Nephron progenitor cell (in vitro differentiated cells): ENCODE measurements at regions not wholly inside any gene's neighbourhood (a gene's known extent, or its start where the extent isn't known, plus 50 kb on each side); places are given as distances from the start of the nearest gene placed in this dataset.

Experiments
- DNase-seq: peaks from one replicate; pipeline ENCODE4 v3.0.0; 2021
- H3K27ac Mint-ChIP-seq: 2 replicates; pipeline ENCODE4 v1.8.0; 2021; ENCODE audit warnings: mild to moderate bottlenecking, moderate library complexity, mixed read lengths
- H3K27me3 Mint-ChIP-seq: 2 replicates; pipeline ENCODE4 v1.8.0; 2021; ENCODE audit warnings: mild to moderate bottlenecking, low read depth, mixed read lengths; ENCODE audit not compliant: poor library complexity
- H3K36me3 Mint-ChIP-seq: 2 replicates; pipeline ENCODE4 v1.8.0; 2021; ENCODE audit warnings: low read depth, mixed read lengths
- H3K4me1 Mint-ChIP-seq: 2 replicates; pipeline ENCODE4 v1.8.0; 2021; ENCODE audit warnings: mixed read lengths
- H3K4me3 Mint-ChIP-seq: 2 replicates; pipeline ENCODE4 v1.8.0; 2021; ENCODE audit warnings: mild to moderate bottlenecking, moderate library complexity, mixed read lengths
- H3K9me3 Mint-ChIP-seq: 2 replicates; pipeline ENCODE4 v1.8.0; 2021; ENCODE audit warnings: mild to moderate bottlenecking, moderate library complexity, mixed read lengths
- TF ChIP-seq, protein P1 (sequence below): fragments of 200-600 bp; sonication (generic); IDR thresholded peaks from 2 replicates; pipeline ENCODE4 v1.5.0; 2021; ENCODE audit warnings: antibody characterized with exemption

GRCh38 chr1:208837242-208837641 lies 593.1 kb upstream of the PLXNA2 start:
- Mint-ChIP-seq H3K36me3 (no peaks in the 10 kb centered on the region), H3K4me1 (peaks cover 83% of the 10 kb centered on the region), H3K9me3 (peaks cover 3% of the 10 kb centered on the region), H3K4me3 (no peak overlapping the region), H3K27ac (no peak overlapping the region), H3K27me3 (peaks cover 12% of the 10 kb centered on the region)
- DNase-seq, result no peak
- TF ChIP-seq, protein P1, sequence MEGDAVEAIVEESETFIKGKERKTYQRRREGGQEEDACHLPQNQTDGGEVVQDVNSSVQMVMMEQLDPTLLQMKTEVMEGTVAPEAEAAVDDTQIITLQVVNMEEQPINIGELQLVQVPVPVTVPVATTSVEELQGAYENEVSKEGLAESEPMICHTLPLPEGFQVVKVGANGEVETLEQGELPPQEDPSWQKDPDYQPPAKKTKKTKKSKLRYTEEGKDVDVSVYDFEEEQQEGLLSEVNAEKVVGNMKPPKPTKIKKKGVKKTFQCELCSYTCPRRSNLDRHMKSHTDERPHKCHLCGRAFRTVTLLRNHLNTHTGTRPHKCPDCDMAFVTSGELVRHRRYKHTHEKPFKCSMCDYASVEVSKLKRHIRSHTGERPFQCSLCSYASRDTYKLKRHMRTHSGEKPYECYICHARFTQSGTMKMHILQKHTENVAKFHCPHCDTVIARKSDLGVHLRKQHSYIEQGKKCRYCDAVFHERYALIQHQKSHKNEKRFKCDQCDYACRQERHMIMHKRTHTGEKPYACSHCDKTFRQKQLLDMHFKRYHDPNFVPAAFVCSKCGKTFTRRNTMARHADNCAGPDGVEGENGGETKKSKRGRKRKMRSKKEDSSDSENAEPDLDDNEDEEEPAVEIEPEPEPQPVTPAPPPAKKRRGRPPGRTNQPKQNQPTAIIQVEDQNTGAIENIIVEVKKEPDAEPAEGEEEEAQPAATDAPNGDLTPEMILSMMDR, result no peak

GRCh38 chr1:208841436-208841835 lies 597.3 kb upstream of the PLXNA2 start:
- H3K4me1 Mint-ChIP-seq, result peaks cover 46% of the 10 kb centered on the region
- DNase-seq, result no peak
- no peaks in the 10 kb centered on the region for H3K36me3 Mint-ChIP-seq
- H3K27ac Mint-ChIP-seq, result no peak overlapping the region
- no peak overlapping the region for H3K4me3 Mint-ChIP-seq
- TF ChIP-seq, protein P1, result no peak
- peaks cover 3% of the 10 kb centered on the region for H3K9me3 Mint-ChIP-seq
- peaks cover 10% of the 10 kb centered on the region for H3K27me3 Mint-ChIP-seq

DNA sequence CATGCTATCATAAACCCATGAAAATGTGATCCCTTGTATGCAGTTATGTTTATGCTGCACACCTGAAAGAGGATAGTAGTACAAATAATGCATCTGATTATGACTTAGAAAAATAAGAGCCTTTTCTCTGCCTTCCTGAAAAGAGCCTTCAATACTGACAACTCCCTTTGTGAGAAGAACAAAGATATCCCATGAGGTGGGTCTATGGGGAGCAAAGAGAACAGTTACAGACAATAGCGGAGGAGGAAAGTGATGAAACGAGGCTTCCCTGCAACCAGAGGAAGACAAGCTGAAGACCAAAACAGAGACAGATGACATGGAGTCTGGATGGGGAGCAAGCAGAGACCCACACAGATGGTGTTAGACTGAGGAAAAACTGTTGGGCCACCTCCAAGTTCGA lies 598.3 kb upstream of the PLXNA2 start:
- peaks cover 7% of the 10 kb centered on the region for H3K27me3 Mint-ChIP-seq
- H3K4me1 Mint-ChIP-seq, result peaks cover 36% of the 10 kb centered on the region
- TF ChIP-seq, protein P1, result no peak
- no peak overlapping the region for H3K27ac Mint-ChIP-seq
- H3K36me3 Mint-ChIP-seq, result no peaks in the 10 kb centered on the region
- DNase-seq, result no peak
- no peaks in the 10 kb centered on the region for H3K9me3 Mint-ChIP-seq
- no peak overlapping the region for H3K4me3 Mint-ChIP-seq

GRCh38 chr1:208844158-208844557 lies 600.0 kb upstream of the PLXNA2 start:
- no peak overlapping the region for H3K4me3 Mint-ChIP-seq
- TF ChIP-seq, protein P1, result no peak
- DNase-seq, result no peak
- H3K4me1 Mint-ChIP-seq, result peaks cover 30% of the 10 kb centered on the region
- H3K27ac Mint-ChIP-seq, result no peak overlapping the region
- no peaks in the 10 kb centered on the region for H3K9me3 Mint-ChIP-seq
- H3K36me3 Mint-ChIP-seq, result no peaks in the 10 kb centered on the region
- peaks cover 7% of the 10 kb centered on the region for H3K27me3 Mint-ChIP-seq

DNA sequence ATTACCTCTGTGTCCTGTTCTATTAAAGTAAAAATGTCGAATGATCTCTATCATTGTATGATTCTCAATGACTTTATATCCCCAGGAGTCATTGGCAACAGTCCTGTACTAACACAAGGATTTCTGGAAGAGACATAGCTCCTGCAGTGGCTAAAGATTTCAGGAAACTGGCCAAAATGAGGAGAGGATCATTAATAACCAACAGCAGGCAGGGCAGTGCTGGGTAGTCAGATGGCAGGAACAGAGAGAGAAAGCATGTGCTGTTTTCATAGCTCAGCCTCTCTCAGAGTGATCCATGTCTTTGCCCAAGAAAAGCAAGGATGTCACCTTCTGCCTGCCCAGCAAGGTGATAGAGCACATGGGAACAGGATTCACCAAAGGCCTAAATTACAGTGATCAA lies 604.7 kb upstream of the PLXNA2 start:
- TF ChIP-seq, protein P1, result no peak
- no peak for DNase-seq
- no peak overlapping the region for H3K27ac Mint-ChIP-seq
- no peaks in the 10 kb centered on the region for H3K9me3 Mint-ChIP-seq
- no peaks in the 10 kb centered on the region for H3K27me3 Mint-ChIP-seq
- H3K36me3 Mint-ChIP-seq, result no peaks in the 10 kb centered on the region
- peaks cover 16% of the 10 kb centered on the region for H3K4me1 Mint-ChIP-seq
- no peak overlapping the region for H3K4me3 Mint-ChIP-seq

- no peak overlapping the region for H3K27ac Mint-ChIP-seq
- no peaks in the 10 kb centered on the region for H3K27me3 Mint-ChIP-seq
- TF ChIP-seq, protein P1, result no peak
- H3K4me1 Mint-ChIP-seq, result peaks cover 18% of the 10 kb centered on the region
- no peak overlapping the region for H3K4me3 Mint-ChIP-seq
- H3K36me3 Mint-ChIP-seq, result no peaks in the 10 kb centered on the region
- no peak for DNase-seq
- H3K9me3 Mint-ChIP-seq, result no peaks in the 10 kb centered on the region
Measured at GRCh38 chr1:208850442-208850841, 606.3 kb upstream of the PLXNA2 start.
